HL-60 (cell line): ENCODE measurements at regions not wholly inside any gene's neighbourhood (a gene's known extent, or its start where the extent isn't known, plus 50 kb on each side); places are given as distances from the start of the nearest gene placed in this dataset.

Experiments used
- GABPA ChIP-seq: IDR thresholded peaks from 2 replicates; pipeline ENCODE4 v1.6.1; 2012; ENCODE audit warnings: low read depth
- POLR2AphosphoS5 ChIP-seq: IDR thresholded peaks from 2 replicates; pipeline ENCODE4 v1.6.1; 2012; ENCODE audit warnings: low read depth
- TF ChIP-seq, protein P1 (sequence below): IDR thresholded peaks from one replicate; pipeline ENCODE4 v1.5.1; 2011; ENCODE audit warnings: low read length, control low read depth, inconsistent platforms; ENCODE audit not compliant: insufficient read depth
- TF ChIP-seq, protein P2 (sequence below): IDR thresholded peaks from 2 replicates; pipeline ENCODE4 v1.6.1; 2012; ENCODE audit warnings: low read depth; ENCODE audit not compliant: insufficient replicate concordance

DNA sequence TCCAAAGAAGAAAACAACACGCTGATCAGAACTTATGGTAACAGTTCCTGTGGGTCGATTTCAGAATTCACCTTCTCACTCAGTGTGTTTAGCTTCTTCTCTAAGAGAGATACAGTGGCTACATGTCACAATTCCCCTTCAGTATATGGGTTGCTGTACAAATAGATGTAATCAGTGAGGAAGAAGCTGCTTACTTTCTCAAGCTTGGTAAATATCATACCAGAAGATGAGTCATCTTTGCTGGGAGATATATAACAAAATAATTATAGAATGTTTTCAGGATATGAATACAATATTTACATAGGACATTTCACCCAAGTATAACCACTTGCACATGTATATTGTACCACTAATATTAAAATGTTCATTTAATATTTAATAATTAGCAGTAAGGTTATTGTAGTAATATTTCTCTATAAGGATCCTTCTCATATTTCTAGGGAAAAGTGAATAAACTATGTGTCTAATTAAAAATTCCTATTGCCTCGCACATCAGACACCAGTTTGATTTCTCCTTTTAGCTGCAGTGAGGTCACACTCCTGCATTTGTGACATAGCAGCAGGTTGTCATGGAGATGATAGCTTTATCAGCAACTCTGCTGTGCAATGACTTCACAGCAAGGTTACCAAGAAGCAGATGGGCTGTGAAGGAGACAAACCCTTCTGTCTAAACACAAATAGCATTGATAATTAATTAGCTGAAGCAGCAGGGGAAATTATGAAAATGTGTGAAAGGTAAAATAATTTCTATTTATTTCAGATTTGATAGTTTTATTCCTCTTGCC, 211.4 kb downstream of the TUSC7 start:
- TF ChIP-seq, protein P1, sequence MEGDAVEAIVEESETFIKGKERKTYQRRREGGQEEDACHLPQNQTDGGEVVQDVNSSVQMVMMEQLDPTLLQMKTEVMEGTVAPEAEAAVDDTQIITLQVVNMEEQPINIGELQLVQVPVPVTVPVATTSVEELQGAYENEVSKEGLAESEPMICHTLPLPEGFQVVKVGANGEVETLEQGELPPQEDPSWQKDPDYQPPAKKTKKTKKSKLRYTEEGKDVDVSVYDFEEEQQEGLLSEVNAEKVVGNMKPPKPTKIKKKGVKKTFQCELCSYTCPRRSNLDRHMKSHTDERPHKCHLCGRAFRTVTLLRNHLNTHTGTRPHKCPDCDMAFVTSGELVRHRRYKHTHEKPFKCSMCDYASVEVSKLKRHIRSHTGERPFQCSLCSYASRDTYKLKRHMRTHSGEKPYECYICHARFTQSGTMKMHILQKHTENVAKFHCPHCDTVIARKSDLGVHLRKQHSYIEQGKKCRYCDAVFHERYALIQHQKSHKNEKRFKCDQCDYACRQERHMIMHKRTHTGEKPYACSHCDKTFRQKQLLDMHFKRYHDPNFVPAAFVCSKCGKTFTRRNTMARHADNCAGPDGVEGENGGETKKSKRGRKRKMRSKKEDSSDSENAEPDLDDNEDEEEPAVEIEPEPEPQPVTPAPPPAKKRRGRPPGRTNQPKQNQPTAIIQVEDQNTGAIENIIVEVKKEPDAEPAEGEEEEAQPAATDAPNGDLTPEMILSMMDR: no peak
- TF ChIP-seq POLR2AphosphoS5 (no peak), GABPA (no peak)
- TF ChIP-seq, protein P2, sequence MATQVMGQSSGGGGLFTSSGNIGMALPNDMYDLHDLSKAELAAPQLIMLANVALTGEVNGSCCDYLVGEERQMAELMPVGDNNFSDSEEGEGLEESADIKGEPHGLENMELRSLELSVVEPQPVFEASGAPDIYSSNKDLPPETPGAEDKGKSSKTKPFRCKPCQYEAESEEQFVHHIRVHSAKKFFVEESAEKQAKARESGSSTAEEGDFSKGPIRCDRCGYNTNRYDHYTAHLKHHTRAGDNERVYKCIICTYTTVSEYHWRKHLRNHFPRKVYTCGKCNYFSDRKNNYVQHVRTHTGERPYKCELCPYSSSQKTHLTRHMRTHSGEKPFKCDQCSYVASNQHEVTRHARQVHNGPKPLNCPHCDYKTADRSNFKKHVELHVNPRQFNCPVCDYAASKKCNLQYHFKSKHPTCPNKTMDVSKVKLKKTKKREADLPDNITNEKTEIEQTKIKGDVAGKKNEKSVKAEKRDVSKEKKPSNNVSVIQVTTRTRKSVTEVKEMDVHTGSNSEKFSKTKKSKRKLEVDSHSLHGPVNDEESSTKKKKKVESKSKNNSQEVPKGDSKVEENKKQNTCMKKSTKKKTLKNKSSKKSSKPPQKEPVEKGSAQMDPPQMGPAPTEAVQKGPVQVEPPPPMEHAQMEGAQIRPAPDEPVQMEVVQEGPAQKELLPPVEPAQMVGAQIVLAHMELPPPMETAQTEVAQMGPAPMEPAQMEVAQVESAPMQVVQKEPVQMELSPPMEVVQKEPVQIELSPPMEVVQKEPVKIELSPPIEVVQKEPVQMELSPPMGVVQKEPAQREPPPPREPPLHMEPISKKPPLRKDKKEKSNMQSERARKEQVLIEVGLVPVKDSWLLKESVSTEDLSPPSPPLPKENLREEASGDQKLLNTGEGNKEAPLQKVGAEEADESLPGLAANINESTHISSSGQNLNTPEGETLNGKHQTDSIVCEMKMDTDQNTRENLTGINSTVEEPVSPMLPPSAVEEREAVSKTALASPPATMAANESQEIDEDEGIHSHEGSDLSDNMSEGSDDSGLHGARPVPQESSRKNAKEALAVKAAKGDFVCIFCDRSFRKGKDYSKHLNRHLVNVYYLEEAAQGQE: no peak
